Fibroblast of lung (primary cell): ENCODE measurements at regions not wholly inside any gene's neighbourhood (a gene's known extent, or its start where the extent isn't known, plus 50 kb on each side); places are given as distances from the start of the nearest gene placed in this dataset.

Experiments
- DNase-seq, 2 donors: peaks; one replicate each; pipeline versions ENCODE4 v3.0.0 to v3.0.0-alpha.2; 2010; ENCODE audit warnings: low read depth in 2 of 2
- H2AFZ ChIP-seq: 2 replicates; pipeline ENCODE4 v1.5.1; 2012; ENCODE audit warnings: low read length, control low read depth, inconsistent platforms
- H3K27ac ChIP-seq: 2 replicates; pipeline ENCODE4 v1.5.1; 2011; ENCODE audit warnings: low read length, control low read depth; ENCODE audit not compliant: insufficient read depth
- H3K27me3 ChIP-seq: 2 replicates; pipeline ENCODE4 v1.5.1; 2011; ENCODE audit warnings: mild to moderate bottlenecking, low read length; ENCODE audit not compliant: control insufficient read depth, insufficient read depth
- H3K36me3 ChIP-seq: 2 replicates; pipeline ENCODE4 v1.5.1; 2011; ENCODE audit warnings: low read length; ENCODE audit not compliant: control insufficient read depth, insufficient read depth
- H3K4me1 ChIP-seq: 2 replicates; pipeline ENCODE4 v1.5.1; 2011; ENCODE audit warnings: low read length; ENCODE audit not compliant: control insufficient read depth, insufficient read depth; ENCODE audit errors: extremely low read depth
- H3K4me2 ChIP-seq: 2 replicates; pipeline ENCODE4 v1.5.1; 2011; ENCODE audit warnings: low read length, control low read depth; ENCODE audit not compliant: insufficient read depth; ENCODE audit errors: extremely low read depth
- H3K4me3 ChIP-seq, 4 experiments: fragments of 200-600 bp in 1 of 4; sonication (generic) in 1 of 4; replicated peaks in 1 of 4; 2 replicates each; pipeline ENCODE4 v1.5.1; 2011 to 2016; ENCODE audit warnings: low read length in 4 of 4, low read depth in 3 of 4, mild to moderate bottlenecking in 3 of 4, control low read depth in 2 of 4, inconsistent platforms in 1 of 4, mixed read lengths in 1 of 4; ENCODE audit not compliant: insufficient read depth in 1 of 4; ENCODE audit errors: control extremely low read depth in 1 of 4
- H3K79me2 ChIP-seq: 2 replicates; pipeline ENCODE4 v1.5.1; 2012; ENCODE audit warnings: mild to moderate bottlenecking, low read length, inconsistent platforms; ENCODE audit not compliant: control insufficient read depth, insufficient read depth
- H3K9ac ChIP-seq: 2 replicates; pipeline ENCODE4 v1.5.1; 2011; ENCODE audit warnings: mild to moderate bottlenecking, low read length, control low read depth; ENCODE audit not compliant: insufficient read depth
- H3K9me3 ChIP-seq: 2 replicates; pipeline ENCODE4 v1.5.1; 2012; ENCODE audit warnings: low read depth, low read length; ENCODE audit not compliant: control insufficient read depth, insufficient read depth
- H4K20me1 ChIP-seq: 2 replicates; pipeline ENCODE4 v1.5.1; 2011; ENCODE audit warnings: low read length; ENCODE audit not compliant: control insufficient read depth, insufficient read depth; ENCODE audit errors: extremely low read depth
- CTCF ChIP-seq, 2 donors: IDR thresholded peaks in 1 of 2; conservative IDR thresholded peaks in 1 of 2; 1 replicate in 1 of 2; 2 replicates in 1 of 2; pipeline ENCODE4 v1.5.1; 2011 to 2012; ENCODE audit warnings: low read length in 2 of 2, control low read depth in 1 of 2, inconsistent platforms in 1 of 2, low read depth in 1 of 2, mild to moderate bottlenecking in 1 of 2
- EZH2 ChIP-seq: IDR thresholded peaks from 2 replicates; pipeline ENCODE4 v1.5.1; 2012; ENCODE audit warnings: low read length, control low read depth, mild to moderate bottlenecking; ENCODE audit errors: missing control alignments

DNA sequence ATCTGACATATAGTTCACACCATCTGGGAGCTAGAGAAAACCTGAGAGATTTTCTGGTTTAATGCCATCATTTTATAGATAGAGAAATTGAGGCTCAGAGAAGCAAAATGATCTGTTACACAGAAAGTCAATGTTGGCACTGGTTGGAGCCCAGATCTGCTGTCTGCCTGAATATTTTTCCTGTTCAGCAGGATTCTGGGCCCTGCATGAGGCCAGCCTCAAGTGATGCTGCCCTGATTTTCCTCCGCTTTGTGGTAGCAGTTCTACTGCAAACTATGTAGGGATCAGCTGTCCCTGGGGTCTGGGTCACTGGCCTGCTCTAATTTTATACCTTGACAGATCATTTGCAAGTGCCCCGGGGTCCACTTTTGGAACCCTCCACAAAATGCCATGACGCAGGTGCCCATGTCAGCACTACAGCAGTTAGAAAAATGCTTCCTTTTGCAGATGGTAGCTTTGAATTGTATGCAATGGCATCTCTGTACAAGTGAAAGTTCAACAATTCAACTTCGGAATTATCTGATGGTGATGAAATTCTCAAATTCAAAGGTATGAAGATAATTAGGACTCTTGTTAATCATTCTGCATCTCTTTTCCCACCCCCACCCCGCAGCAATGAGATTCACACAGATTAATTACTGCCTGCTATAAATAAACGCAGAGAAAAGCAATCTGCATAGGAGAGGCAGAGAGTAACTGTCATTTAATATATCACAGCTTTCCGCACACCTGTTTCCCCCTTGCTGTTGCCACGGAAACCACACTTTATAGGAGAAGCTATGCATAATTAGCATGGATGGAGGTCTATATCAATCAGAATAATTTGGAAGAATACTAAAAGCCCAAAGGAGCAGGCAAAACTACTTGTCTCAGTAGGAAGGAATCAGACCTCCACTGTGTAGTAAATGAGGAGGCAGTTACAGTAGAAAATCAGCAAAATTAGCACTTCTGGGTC lies 222.6 kb downstream of the PDCD6IP start:
- H3K27me3 ChIP-seq, result no peaks in the 10 kb centered on the region
- no peak overlapping the region for H2AFZ ChIP-seq
- no peaks in the 10 kb centered on the region for H3K4me1 ChIP-seq
- no peak overlapping the region for H3K4me2 ChIP-seq
- no peaks in the 10 kb centered on the region for H3K79me2 ChIP-seq
- no peaks in the 10 kb centered on the region for H3K36me3 ChIP-seq
- H3K4me3 ChIP-seq, result no peak overlapping the region
- TF ChIP-seq EZH2 (no peak), CTCF (conservative IDR thresholded peaks at IDR 0.05 in 1 of 2, IDR thresholded peaks at IDR 0.05 in 1 of 2; ENCODE audit: low read depth in 1 of 2, low read length in 2 of 2) (no peak)
- no peaks in the 10 kb centered on the region for H4K20me1 ChIP-seq
- H3K9ac ChIP-seq, result no peak overlapping the region
- DNase-seq, result no peak
- H3K9me3 ChIP-seq, result no peaks in the 10 kb centered on the region
- no peak overlapping the region for H3K27ac ChIP-seq

GRCh38 chr3:34022147-34022546 lies 223.7 kb downstream of the PDCD6IP start:
- Histone ChIP-seq H3K36me3 (no peaks in the 10 kb centered on the region), H3K4me1 (no peaks in the 10 kb centered on the region), H3K9ac (no peak overlapping the region), H3K27me3 (no peaks in the 10 kb centered on the region), H3K79me2 (no peaks in the 10 kb centered on the region), H3K9me3 (no peaks in the 10 kb centered on the region), H3K27ac (no peak overlapping the region), H4K20me1 (no peaks in the 10 kb centered on the region), H2AFZ (no peak overlapping the region), H3K4me2 (no peak overlapping the region), H3K4me3 (no peak overlapping the region)
- no peak for TF ChIP-seq CTCF (conservative IDR thresholded peaks at IDR 0.05 in 1 of 2, IDR thresholded peaks at IDR 0.05 in 1 of 2; ENCODE audit: low read depth in 1 of 2, low read length in 2 of 2)
- TF ChIP-seq EZH2, result no peak
- no peak for DNase-seq

DNA sequence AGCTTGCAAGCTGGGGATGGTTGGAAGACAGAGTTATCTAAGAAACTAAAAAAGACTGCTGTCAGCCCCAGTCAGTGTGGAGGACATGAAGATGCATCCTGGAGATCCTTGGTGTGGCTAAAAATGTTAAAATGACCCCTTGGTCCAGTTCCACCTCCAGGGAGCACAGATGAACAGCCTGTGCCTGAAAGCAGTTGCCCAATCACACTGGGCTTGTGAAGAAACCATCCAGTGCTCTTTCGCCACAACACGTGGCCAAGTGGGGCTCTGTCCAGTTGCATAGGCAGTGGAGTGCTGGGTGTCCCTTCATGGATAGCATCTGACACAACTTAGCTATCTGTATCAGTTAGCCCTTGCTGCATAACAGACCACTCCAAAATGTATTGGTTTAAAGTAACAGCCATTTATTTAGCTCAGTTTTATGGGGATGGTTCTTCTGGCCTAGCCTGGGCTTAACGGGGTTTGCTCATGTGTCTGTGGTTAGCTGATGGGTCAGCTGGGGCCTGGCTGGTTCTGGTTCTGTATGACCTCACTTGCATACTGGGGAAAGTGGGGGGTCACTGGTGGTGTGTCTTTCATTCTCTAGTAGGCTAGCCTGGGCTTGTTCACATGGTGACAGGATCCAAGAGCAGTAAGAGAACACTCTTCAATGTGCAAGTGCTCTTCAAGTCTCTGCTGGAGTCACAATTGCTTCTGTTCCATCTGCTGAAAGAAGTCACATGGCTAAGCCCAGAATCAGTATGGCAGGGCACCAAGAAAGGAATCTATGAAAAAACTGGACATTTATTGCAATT lies 226.2 kb downstream of the PDCD6IP start:
- no peak overlapping the region for H3K9ac ChIP-seq
- no peak overlapping the region for H3K27ac ChIP-seq
- H3K4me3 ChIP-seq, result no peak overlapping the region
- DNase-seq, result peak in 1 of 2 donors; percentile 26
- H4K20me1 ChIP-seq, result no peaks in the 10 kb centered on the region
- H3K27me3 ChIP-seq, result no peaks in the 10 kb centered on the region
- no peaks in the 10 kb centered on the region for H3K9me3 ChIP-seq
- TF ChIP-seq CTCF (conservative IDR thresholded peaks at IDR 0.05 in 1 of 2, IDR thresholded peaks at IDR 0.05 in 1 of 2; ENCODE audit: low read depth in 1 of 2, low read length in 2 of 2), result no peak
- TF ChIP-seq EZH2, result no peak
- H3K4me1 ChIP-seq, result no peaks in the 10 kb centered on the region
- H3K4me2 ChIP-seq, result no peak overlapping the region
- H3K36me3 ChIP-seq, result no peaks in the 10 kb centered on the region
- no peak overlapping the region for H2AFZ ChIP-seq
- no peaks in the 10 kb centered on the region for H3K79me2 ChIP-seq
